GM21447 (cell line): ENCODE measurements at regions not wholly inside any gene's neighbourhood (a gene's known extent, or its start where the extent isn't known, plus 50 kb on each side); places are given as distances from the start of the nearest gene placed in this dataset.
"Not testable (repeated sequence)": the region's sequence is repeated elsewhere in the genome, so short reads cannot be mapped to it uniquely, and the experiment has no call there.

Experiments
- ATAC-seq: cut with Tn5 transposase; IDR thresholded peaks from one replicate; pipeline ENCODE4 v1.9.1; 2021; ENCODE audit not compliant: unreplicated experiment

DNA sequence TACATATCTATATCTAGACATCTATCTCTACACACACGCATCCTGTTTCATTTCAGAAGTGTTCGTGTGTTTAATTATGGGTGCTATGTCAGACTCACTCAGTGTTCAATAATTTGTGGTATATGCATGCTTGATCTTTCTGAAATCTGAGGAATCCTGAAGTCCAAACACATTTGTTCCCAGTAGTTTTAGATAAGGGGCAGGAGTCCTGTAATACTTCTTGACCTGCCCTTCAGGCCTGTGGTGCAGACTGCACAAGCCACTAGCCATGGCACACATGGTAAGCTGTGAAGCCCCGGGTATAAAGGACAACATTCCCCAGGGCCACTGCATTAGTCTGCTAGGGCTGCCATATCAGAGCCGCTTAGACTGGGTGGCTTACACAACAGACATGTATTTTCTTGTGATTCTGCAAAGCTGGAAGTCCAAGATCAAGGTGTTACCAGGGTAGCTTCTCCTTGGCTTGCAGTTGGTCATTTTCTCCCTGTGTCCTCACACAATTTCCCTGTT lies 267.2 kb downstream of the RHOU start:
- ATAC-seq = no peak

DNA sequence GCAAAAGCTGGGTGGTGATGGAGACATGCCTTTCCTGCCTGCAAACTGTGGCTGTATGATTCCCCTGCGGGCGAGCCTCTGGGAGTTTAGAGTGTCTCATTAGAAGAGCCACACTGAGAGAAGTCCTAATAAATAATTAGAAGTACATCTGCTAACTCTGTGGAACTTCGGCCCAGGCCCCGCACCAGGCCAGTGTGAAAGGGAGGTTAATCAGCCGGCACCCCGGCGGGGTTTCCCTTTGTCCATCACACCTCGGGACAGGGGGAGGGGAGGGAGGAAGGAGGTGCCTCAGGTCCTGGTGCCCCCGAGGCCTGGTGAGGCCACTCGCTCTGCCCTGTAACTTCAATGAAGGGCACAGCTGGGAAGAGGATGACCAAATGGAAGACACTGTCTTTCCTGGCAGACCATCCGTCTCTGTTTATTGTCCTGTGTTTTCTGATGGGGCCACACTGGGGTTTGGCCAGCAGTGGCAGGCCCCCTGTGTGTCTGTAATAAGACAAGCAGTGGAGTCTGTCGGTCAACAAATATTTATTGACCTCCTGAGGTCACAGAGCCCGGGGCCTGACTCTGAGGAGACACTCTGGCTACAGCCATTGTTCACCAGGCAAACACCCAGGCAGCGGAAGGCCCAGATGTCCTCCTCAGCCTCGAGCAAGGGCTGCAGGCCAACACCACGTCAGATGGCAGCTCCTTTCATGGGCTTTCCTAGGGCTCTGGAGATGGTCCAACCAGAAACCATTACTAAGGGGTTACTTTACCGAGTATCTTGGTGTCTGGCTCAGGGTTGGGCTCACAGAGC lies 267.5 kb upstream of the RAB4A start:
- ATAC-seq = no peak

DNA sequence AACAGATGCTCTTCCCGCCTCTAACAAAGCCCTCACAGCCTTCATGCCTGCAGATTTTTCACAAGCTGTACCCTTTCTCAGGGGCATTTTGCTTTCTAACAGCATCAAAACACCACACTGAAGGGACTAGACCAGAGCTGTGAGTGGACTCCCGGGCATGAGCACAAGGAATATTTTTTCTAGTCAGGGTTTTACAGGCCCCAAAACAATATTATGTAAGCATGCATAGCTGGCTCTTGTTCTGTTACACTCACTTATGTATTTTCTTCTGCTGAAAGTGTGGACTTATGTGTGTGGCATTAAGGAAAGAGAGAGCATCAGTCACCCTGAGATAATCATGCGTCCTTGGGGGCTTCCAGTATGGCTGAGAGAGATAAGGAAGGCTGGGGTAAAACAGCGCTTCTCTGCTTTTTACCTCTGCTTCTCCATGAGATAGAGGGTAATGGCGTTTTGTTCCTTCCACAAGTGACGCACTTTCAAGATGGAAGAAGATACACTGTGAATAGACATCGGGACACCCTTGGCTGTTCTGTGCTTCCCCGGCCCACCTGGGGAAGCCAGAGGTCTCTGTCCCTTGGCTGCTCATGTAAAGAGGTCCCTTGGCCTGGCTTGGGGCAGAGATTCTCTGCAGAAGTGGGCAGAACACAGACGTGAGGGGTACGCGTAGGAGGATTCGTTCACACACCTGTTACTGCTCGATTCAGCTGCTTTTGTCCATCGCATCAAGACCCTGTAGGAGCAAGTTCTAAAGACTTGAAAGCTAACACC lies 266.7 kb upstream of the RAB4A start:
- ATAC-seq = no peak

DNA sequence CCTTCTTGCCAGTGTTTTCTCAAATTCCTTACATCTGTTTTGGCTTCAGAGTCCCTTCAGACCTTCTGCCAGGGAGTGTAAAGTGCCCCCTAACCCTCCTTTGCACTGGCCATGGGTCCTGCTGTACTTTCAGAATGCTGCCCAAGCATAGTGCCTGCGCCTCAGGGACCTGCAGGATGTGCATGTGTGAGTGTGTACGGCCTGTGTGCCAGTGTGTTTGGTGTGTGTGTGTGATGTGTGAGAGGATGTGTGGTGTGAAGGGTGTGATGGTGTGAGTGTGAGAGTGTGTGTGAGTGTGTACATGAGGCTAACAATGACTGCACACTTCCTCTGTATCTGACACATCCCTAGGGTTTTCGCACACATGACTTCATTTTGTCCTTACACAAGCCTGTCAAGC lies 265.8 kb upstream of the RAB4A start:
- no peak for ATAC-seq

DNA sequence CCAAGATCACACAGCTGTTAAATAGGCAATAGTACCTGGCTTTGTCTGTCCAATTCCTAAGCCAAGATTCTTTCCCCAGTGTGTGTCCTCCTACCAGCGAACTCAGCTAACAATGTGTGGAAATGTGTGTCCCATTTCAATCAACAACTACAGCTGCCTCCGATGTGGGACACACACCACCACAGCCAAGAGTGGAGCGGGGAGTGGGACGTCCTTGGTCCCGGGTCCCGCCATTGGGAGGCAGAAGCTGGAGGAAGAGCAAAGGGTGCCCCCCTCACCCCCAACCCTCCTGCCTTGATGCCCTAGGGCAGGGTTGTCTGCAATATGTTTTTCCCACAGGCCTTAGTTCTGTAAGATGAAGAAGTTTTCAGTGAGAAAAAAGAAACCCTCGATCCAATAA lies 265.4 kb upstream of the RAB4A start:
- no peak for ATAC-seq

DNA sequence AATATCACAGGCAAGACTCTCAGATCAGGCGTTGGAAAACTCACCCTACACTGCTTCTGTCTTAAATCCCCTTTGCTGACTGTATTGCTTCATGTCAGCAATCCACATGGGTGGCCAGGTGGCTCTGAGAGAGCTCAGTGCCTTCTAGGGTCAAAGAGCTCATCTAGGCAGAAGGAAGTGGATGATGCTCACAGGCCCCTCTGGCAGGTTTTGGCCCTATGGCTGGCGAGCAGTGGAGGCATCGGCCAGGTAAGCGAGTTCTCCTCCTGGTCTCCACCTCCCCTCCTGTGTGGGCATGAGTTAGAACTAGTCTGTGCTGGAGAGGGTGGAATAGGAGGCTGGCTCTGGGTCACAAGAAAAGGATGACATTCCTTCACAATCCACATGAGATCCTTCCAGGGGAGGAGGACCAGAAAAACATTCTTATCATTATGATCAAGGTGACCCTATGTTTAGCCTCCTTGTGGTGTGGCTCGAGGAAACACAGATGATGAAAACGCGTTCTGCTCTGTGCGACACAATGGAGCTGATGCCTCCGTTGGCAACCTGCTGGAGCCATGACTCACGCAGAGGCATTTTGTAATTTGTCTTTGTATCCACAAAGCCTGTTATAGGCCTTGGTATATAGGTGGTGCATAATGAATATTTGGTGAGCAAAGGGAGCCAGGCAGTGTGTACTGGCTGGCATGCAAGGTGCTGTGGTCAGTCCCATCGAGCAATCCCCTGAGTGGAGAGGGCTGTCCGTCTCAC lies 264.6 kb upstream of the RAB4A start:
- ATAC-seq = no peak

DNA sequence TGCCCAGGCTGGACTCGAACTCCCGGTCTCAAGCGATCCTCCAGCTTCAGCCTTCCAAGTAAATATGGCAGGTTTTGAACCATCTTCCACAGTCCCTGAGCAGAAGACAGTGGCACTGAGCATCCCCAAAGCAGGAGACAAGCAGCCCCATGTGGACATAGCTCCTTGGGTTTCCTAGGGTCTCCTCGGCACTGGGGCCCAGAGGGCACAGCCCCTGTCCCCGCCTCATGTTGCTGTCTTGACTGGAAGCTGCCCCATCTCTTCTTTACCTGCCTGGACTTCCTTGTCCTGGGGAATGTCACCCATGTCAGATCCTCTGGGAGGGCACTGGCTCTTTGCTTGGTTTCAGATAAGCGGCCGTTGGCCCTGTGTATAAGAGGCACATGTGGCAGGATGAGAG lies 263.7 kb upstream of the RAB4A start:
- ATAC-seq = no peak

DNA sequence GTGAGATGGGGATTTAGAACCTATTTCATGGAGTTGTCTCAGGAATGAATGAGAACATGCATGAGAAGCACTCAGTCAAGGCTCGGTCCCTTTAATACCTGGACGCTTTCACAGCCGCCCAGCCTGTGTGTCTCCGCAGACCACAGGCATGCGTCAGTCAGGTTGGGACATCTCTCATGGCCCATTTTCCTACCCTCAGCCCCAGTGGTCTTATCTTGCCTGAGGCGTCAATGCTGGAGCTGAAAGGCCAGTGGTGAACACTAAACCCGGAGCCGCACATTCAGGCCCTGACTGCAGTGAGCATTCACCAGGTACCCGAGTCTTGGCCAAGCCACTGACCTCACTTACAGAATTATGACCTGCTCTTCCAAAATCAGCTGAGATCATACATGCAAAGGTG lies 263.2 kb upstream of the RAB4A start:
- ATAC-seq = no peak

DNA sequence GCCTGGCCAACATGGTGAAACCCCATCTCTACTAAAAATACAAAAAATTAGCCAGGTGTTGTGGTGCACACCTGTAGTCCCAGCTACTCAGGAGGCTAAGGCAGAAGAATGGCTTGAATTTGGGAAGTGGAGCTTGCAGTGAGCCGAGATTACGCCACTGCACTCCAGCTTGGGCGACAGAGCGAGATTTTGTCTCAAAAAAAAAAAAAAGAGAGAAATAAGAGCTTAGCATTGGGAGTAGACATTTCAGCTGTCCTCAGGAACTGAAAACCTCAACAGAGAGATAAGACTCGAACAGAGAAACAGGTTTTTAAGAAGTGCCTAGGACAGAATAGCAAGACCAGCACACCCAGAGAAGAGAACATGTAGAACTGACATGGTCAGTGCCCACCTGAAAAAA lies 262.6 kb upstream of the RAB4A start:
- not testable (repeated sequence) for ATAC-seq

DNA sequence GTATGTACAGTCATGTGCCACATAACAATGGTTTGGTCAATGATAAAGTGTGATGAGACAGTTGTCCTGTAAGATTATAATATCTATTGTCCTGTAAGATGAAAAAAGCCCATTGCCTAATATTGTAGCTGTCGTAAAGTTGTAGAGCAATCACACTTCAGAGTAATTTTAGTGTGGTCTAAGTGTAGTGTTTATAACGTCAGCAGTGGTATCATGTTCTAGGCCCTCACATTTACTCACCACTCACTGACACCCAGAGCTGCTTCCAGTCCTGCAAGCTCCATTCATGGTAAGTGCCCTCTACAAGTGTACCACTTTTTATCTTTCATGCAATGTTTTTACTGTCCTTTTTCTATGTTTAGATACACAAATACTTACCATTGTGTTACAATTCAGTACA lies 259.9 kb upstream of the RAB4A start:
- no peak for ATAC-seq

DNA sequence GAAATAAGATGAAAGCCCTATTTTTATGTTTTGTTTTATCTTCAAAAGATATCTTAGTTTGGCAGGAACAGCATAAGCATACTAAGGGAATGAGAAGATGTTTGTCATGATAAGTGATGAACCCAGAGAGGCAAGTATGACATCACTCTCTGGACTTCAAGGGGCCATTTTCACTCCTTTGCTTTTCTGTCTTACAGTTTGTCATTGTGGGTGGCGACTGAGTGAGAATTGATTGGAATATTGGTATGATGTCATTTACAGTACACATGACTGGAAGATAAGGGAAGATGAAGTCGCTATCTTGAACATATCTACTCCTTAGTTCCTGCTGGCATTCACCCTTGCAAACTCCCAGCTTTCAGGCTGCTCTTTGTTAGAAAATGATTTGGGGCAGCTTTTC lies 258.1 kb upstream of the RAB4A start:
- ATAC-seq = no peak

DNA sequence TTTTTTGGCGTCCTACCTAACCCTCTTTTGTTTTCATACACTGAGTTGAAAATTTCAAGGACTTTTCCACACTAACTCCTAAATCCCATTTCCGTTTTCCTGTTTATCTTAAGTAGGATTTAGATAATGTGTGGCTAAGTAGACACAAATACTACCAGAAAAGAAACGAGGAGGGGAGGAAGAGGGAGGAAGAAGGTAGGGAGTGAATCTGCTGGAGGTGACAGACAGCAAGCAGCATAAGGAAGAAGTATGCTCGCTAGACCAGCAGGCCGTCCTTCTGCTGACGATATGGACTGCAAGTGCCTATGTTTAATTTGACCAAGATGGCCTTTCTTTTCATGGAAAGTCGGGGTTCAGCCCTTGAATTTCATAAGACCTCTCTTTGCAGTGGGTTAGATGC lies 256.9 kb upstream of the RAB4A start:
- ATAC-seq = no peak

DNA sequence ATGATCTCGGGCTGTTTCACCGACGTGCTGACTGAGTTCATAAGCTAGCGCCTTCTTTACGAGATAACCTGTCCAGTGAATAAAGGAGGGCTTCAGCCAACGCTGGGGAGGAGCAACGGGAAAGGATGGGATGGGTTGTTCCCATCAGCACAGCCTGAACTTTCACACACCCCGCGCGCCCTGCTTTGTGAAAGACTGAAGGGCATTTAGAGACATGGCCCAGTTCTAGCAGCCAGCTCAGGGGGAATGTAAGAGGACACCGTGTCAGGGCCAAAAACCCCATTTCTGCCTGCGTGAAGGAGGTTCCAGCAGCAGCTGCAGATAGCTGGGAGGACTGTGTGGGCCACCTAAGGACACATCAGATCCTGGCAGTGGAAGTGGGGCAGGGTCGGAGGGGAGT lies 255.1 kb upstream of the RAB4A start:
- no peak for ATAC-seq

DNA sequence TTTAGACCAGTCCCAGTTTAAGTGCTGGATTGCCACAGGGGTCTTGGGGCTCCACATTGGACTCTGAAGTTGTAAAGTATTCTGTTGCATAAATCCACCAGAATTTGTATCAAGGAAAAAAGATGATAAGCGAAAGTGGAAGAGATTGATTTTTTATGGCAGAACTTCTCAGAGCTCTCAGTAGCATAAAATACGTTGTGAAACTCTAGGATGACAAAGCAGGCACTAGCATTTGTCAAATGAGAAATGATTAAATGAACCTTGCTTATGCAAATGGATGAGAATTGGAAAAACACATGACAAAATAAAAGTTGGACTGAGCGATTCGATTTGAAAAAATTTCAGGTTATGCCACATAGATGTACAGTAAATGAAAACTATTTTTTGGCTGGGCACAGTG lies 253.8 kb upstream of the RAB4A start:
- ATAC-seq = no peak

DNA sequence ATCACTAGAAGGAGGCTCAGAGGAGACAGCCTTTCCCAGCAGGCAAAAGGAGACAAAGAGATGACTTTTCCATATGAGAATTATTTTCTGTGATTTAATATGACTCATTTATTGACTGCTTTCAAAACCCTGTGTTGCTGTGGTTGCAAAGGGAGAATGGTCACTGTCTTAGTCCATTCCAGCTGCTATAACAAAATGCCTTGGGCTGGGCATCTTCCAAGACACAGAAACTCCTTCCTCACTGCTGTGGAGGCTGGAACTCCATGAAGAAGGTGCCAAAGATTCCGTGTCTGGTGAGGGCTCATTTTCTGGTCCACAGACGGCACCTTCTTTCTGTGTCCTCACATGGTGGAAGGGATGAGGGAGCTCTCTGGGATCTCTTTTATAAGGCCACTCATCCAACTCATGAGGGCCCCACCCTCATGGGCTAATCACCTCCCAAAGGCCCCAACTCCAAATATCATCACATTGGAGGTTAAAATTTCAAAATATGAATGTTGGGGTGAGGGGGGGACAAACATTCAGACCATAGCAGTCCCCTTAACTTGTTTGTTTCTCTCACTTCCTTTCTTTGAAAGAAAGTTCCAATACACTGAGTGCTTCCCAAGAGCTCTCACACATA lies 252.1 kb upstream of the RAB4A start:
- ATAC-seq = no peak

DNA sequence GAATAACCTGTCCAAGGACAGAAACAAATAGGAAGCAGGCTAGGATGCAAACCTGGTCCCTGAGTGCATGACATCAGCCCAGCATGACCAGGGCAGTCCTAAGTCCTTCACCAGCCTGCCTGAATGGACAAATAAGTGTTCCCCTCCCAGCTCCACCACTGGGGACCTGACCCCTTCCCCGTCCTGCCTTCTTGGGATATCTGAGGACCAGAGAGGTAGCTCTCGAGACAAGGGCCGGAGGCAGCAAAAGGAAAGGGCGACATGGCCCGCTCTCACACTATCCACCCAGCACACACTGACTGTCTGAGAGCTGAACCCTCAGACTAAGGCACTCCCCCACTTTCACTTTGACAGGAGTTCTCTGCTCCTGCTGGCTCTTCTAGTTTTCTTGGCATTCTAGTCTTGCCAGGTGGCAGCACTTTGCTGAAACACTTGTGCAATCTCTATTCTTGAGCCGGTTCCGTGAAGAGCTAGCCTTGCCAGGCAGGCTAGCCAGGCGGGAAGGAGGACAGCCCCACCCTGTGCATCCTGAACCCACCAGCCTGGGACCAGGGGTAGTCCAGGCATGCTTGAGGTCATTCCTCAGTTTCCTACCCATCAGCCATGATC lies 251.1 kb upstream of the RAB4A start:
- no peak for ATAC-seq

DNA sequence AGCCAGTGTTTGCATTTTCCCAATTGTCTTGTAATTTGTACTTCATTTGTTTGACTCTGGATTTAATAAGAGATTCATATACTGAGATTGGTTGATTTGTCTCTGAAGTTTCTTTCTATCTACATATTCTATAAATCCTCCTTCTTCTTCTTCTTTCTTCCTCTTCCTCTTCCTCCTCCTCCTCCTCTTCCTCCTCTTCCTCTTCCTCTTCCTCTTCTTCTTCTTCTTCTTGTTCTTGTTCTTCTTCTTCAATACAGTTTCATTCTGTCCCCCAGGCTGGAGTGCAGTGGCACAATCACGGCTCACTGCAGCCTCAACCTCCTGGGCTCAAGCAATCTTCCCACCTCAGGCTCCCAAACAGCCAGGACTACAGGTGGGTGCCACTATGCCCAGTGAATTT lies 249.9 kb upstream of the RAB4A start:
- not testable (repeated sequence) for ATAC-seq

DNA sequence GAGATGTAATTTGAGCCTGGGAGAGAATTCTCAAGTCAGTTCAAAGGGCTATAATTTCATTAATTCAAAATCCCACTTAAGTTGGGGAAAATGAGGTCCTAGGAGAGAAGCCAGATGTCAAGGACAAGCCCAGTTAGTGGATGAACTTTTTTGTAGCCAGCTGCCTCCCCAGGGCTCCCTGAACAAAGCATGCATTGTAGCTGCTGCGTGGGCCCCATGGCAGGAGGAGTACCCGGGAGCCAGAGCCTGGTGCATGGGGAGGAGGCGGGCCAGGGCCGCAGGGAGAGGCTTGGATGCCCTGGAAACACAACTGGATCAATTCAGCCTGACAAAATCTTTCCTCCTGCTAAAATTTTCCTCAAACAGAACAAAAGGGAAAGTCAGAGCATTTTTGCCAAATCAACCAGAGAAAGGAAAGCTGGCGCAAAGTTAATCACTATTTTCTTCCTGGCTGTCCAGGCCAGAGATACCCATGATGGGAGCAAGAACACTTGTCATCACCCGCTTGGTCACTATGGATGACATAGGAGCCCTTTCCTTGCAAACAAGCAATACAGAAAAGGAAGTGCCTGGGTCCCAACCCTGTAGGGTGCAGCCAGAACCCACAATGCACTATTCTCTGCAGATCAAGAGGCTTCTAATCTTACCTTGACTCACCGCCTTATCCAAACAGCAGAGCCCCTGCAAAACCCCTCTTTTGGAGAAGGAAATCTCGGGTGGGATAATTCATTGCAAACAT lies 248.1 kb upstream of the RAB4A start:
- no peak for ATAC-seq

DNA sequence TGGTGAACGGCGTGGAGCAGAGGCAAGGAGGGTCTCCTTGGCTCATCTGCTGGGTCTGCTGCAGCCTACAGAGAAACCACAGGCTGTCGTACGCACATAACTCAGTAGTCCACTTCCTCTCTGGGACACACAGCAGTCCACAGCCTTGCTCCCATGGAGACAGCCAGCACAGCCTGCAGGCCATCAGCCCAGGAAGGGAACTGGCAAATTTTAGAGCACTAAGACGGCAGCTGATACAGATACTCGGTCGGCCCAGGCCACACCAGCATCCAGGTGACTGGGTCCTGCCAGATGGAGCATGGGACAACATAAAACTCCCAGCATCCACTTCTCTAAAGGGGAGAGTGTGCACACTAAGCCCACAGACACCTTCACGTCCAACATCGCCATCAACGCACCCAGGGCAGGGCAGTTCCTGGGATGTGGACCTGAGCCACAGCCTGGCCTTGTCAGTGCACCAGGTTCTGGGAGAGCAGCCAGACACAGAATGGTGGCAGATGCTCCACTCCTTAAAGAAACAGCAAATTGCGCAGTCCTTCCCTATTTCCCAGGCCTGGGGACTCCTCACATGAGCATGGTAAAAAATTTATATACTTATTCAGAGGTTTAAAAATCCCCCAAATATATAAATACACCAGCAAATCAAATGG lies 247.1 kb upstream of the RAB4A start:
- ATAC-seq = no peak
